Activated naive CD8-positive, alpha-beta T cell treated with anti-CD3 and anti-CD28 coated beads for 36 hours (primary cell): ENCODE measurements at regions not wholly inside any gene's neighbourhood (a gene's known extent, or its start where the extent isn't known, plus 50 kb on each side); places are given as distances from the start of the nearest gene placed in this dataset.

ENCODE experiments used
- DNase-seq: peaks from one replicate; pipeline ENCODE4 v3.0.0; 2021
- H3K27ac Mint-ChIP-seq: one replicate; pipeline ENCODE4 v1.8.0; 2022; ENCODE audit warnings: mild to moderate bottlenecking, moderate library complexity, mixed read lengths
- H3K27me3 Mint-ChIP-seq: one replicate; pipeline ENCODE4 v1.8.0; 2022; ENCODE audit warnings: mild to moderate bottlenecking, mixed read lengths
- H3K36me3 Mint-ChIP-seq: one replicate; pipeline ENCODE4 v1.8.0; 2021; ENCODE audit warnings: mild to moderate bottlenecking, mixed read lengths
- H3K4me1 Mint-ChIP-seq: one replicate; pipeline ENCODE4 v1.8.0; 2021; ENCODE audit warnings: mixed read lengths
- H3K4me3 Mint-ChIP-seq: one replicate; pipeline ENCODE4 v1.8.0; 2022; ENCODE audit warnings: mild to moderate bottlenecking, moderate library complexity, mixed read lengths
- H3K9me3 Mint-ChIP-seq: one replicate; pipeline ENCODE4 v1.8.0; 2022; ENCODE audit warnings: mixed read lengths

DNA sequence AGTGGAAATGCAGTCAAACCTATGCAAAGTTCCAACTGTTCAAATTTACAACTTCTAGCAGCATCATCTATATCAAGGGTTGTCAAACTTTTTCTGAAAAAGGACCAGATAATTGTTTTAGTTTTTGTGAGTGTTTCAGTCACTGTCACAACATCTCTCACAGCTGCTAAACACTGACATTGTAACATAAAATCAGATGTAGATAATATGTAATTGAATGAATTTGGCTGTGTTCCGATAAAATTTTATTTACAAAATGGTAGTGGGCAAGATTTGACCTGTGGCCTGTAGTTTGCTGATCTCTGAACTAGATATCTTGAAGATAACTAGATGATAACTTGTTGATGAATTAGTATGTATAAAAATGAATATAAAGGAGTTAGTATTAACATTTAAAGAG lies 1679.1 kb upstream of the PCDH20 start:
- Mint-ChIP-seq H3K27me3 (no peaks in the 10 kb centered on the region), H3K9me3 (peaks cover 2% of the 10 kb centered on the region), H3K4me1 (no peaks in the 10 kb centered on the region), H3K27ac (no peak overlapping the region), H3K4me3 (no peak overlapping the region), H3K36me3 (no peaks in the 10 kb centered on the region)
- no peak for DNase-seq

DNA sequence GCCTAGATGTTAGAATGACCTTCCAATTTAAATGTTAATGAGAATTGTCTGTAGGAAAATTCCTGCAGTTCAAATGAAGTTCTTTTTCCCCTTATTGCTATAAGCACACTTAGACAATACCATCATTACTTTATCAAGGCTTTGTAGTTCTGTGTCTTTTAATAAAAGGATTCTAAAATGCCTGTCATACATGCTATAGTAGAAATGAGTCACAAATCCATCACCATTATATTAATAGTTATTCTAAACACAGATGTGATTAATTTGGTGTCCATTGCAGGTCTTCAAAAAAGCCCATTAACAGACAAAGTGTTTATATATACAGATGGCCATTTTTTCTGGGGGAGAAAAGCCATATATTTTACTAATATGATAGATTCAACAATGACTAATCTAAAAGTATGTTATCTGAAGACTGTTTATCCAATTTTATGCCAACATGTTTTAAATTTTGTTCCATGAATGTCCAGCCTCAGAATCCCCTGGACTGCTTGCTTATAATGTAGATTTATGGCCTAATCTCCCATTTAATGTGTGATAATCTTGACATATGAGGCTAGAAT lies 1678.3 kb upstream of the PCDH20 start:
- Mint-ChIP-seq H3K36me3 (no peaks in the 10 kb centered on the region), H3K27ac (no peak overlapping the region), H3K27me3 (no peaks in the 10 kb centered on the region), H3K9me3 (no peaks in the 10 kb centered on the region), H3K4me1 (no peaks in the 10 kb centered on the region), H3K4me3 (no peak overlapping the region)
- no peak for DNase-seq

DNA sequence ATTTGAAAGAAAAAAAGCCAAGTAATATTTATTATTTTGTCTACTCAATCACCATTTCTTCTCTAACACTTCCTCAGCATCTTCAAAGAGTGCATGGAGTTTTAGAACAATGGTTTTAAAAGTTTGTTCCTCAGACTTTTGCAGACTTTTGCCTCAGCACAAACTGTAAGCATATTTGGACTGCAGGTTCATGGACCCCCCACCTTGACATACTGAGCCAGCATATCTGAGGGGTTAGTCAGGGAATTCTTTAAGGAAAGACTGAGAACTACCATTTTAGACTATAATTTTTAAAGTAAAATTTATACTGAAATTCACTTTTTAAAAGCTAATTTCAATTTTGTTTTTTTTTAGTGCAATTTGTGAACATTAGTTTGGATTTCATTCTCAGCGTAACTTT lies 1676.8 kb upstream of the PCDH20 start:
- no peak for DNase-seq
- H3K36me3 Mint-ChIP-seq = no peaks in the 10 kb centered on the region
- no peaks in the 10 kb centered on the region for H3K4me1 Mint-ChIP-seq
- no peaks in the 10 kb centered on the region for H3K9me3 Mint-ChIP-seq
- no peaks in the 10 kb centered on the region for H3K27me3 Mint-ChIP-seq
- no peak overlapping the region for H3K4me3 Mint-ChIP-seq
- H3K27ac Mint-ChIP-seq = no peak overlapping the region

DNA sequence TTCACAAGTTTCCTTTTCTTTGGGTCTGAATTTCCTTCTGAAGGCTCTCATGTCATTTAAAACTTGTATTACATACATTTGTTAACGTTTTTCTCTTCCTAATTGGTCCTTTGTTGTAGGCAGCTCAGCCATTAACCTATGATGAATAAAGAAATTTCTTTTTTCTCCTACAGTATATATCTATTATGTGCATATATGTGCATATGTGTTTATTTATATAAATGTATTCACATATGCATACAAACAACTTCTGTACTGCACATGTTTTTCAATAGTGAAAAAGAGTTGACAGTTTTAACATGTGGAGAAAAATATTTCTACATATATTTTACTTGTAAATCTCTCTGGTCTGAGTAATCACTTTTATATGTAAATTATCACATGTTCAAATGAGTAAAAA lies 1674.9 kb upstream of the PCDH20 start:
- no peaks in the 10 kb centered on the region for H3K36me3 Mint-ChIP-seq
- H3K4me1 Mint-ChIP-seq = no peaks in the 10 kb centered on the region
- no peak overlapping the region for H3K4me3 Mint-ChIP-seq
- H3K9me3 Mint-ChIP-seq = no peaks in the 10 kb centered on the region
- H3K27me3 Mint-ChIP-seq = no peaks in the 10 kb centered on the region
- no peak overlapping the region for H3K27ac Mint-ChIP-seq
- DNase-seq = no peak

DNA sequence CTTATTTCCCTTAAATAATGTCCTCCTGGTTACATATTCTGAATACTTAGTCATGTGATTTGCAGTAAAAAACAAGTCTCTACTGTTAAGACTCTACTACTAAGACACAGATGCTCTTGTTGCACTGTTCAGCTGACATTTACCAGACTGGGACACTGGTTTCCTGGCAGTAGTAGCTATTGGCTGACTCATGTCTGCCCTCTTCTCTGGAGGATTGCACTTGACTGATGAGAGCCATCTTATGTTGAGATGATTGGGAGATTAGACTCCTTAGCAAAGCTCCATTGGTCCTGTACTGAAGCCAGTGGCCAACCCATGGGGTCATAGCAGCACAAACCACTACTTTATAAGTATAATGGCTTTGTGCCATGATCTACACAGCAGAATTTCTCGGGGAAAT lies 1672.6 kb upstream of the PCDH20 start:
- Mint-ChIP-seq H3K4me3 (no peak overlapping the region), H3K9me3 (no peaks in the 10 kb centered on the region), H3K36me3 (no peaks in the 10 kb centered on the region), H3K4me1 (no peaks in the 10 kb centered on the region), H3K27ac (no peak overlapping the region), H3K27me3 (no peaks in the 10 kb centered on the region)
- DNase-seq = no peak

DNA sequence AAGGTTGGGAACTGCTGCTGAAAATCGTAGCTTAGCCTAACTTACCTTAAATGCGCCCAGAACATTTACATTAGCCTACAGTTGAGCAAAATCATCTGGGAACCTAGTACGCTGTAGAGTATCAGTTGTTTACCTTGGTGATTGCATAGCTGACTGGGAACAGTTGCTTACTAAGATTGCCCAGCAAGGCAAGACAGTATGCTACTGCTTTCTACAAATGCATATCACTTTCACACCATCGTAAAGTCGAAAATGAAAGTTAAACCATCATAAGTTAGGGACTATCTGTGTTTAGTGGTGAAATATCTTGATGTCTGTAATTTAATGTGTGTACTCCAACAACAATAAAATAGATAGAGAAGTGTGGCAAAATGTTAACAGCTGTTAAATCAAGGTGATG lies 1670.6 kb upstream of the PCDH20 start:
- no peak for DNase-seq
- Mint-ChIP-seq H3K4me3 (no peak overlapping the region), H3K9me3 (peaks cover 3% of the 10 kb centered on the region), H3K36me3 (no peaks in the 10 kb centered on the region), H3K27me3 (no peaks in the 10 kb centered on the region), H3K27ac (no peak overlapping the region), H3K4me1 (no peaks in the 10 kb centered on the region)

DNA sequence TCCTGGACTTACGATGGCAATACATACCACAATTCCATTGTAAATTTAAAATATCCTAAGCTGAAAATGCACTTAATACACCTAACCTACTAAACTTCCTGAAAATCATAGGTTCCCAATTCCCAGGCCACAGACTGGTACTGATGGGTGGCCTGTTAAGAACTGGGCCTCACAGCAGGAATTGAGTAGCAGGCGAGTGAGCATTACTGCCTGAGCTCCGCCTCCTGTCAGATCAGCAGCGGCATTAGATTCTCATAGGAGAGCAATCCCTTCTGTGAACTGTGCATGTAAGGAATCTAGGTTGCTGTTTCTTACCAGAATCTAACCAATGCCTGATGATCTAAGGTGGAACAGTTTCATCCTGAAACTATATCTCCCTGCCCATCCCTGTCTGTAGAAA lies 1670.2 kb upstream of the PCDH20 start:
- Mint-ChIP-seq H3K27me3 (no peaks in the 10 kb centered on the region), H3K4me3 (no peak overlapping the region), H3K27ac (no peak overlapping the region), H3K4me1 (no peaks in the 10 kb centered on the region), H3K9me3 (peaks cover 5% of the 10 kb centered on the region), H3K36me3 (no peaks in the 10 kb centered on the region)
- no peak for DNase-seq

DNA sequence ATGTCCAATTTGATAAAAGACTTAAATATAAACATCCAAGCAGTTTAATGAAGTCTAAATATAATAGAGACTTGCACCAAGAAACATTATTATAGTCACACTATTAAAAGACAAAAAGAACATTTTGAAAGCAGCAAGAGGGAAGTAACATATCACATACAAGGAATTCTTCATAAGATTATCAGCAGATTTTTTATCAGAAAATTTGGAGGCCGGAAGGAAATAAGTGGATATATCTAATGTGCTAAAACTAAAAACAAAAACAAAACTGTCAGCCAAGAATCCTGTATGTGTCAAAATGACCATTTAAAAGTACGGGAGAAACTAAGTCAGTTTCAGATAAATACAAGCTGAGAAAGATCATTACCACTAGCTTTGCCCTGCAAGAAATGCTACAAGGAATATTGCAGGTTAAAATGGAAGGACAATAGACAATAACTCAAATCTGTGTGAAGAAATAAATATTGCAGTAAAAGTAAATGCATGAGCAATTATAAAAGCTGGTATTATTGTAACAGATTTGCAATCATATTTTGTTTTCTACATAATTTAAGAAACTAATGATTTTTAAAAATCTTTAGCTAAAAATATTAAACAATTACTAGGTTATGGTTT lies 1665.9 kb upstream of the PCDH20 start:
- Mint-ChIP-seq H3K36me3 (no peaks in the 10 kb centered on the region), H3K27me3 (no peaks in the 10 kb centered on the region), H3K4me1 (no peaks in the 10 kb centered on the region), H3K27ac (no peak overlapping the region), H3K4me3 (no peak overlapping the region), H3K9me3 (peaks cover 8% of the 10 kb centered on the region)
- DNase-seq = no peak

DNA sequence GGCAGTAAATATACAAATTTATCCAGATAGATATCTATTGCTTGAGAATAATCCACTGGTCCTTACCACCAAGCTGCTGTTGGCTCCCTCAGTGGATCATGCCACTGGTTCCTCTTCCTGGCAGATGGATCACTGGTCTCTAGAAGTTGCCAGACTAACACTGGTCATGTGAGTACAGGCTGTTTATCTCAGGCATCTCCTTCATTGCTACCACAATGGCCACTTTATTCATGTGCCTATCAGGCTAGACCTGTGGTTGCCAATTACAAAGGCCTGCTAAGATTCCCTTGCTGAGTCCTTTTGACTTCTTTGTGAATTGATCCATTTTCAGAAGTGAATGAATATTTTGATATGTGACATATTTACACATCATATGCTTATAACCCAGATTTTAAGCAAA lies 1659.5 kb upstream of the PCDH20 start:
- Mint-ChIP-seq H3K9me3 (peaks cover 6% of the 10 kb centered on the region), H3K27ac (no peak overlapping the region), H3K4me3 (no peak overlapping the region), H3K27me3 (no peaks in the 10 kb centered on the region), H3K36me3 (no peaks in the 10 kb centered on the region), H3K4me1 (no peaks in the 10 kb centered on the region)
- DNase-seq = no peak

DNA sequence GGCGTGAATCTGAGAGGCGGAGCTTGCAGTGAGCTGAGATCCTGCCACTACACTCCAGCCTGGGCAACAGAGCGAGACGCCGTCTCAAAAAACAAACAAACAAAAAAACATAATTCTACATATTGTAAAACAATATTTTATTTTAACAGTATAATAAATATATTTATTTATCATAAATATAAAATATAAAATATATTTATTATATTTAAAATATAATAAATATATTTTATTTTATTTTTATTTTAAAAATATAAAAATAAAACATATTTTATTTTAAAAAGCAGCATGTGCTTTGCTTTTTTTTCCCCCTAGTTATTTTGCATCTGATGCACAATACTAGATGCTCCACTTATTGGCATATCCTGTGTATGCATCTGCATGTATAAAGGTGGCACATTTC lies 1634.6 kb upstream of the PCDH20 start:
- no peak for DNase-seq
- Mint-ChIP-seq H3K27ac (no peak overlapping the region), H3K9me3 (peaks cover 6% of the 10 kb centered on the region), H3K4me3 (no peak overlapping the region), H3K27me3 (no peaks in the 10 kb centered on the region), H3K4me1 (no peaks in the 10 kb centered on the region), H3K36me3 (no peaks in the 10 kb centered on the region)

DNA sequence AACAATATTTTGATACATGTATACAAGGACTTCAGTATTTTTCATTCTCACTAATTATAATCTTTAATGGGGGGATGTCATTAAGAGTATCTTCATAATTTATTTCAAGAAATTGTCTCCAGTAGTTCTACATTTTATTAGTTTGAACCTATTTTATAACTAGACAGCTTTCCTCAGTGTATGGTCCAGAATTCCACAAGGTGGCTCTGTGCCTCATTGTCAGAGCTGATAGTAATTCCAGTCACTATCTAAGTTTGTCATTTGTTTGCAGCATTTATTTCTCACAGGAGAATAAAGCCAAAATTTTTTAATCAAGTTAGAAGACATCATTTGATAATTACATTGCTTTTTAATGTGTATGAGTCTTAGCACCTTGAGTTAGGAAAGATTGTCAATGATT lies 1633.0 kb upstream of the PCDH20 start:
- Mint-ChIP-seq H3K36me3 (no peaks in the 10 kb centered on the region), H3K4me3 (no peak overlapping the region), H3K9me3 (peaks cover 6% of the 10 kb centered on the region), H3K27me3 (no peaks in the 10 kb centered on the region), H3K27ac (no peak overlapping the region), H3K4me1 (no peaks in the 10 kb centered on the region)
- no peak for DNase-seq

DNA sequence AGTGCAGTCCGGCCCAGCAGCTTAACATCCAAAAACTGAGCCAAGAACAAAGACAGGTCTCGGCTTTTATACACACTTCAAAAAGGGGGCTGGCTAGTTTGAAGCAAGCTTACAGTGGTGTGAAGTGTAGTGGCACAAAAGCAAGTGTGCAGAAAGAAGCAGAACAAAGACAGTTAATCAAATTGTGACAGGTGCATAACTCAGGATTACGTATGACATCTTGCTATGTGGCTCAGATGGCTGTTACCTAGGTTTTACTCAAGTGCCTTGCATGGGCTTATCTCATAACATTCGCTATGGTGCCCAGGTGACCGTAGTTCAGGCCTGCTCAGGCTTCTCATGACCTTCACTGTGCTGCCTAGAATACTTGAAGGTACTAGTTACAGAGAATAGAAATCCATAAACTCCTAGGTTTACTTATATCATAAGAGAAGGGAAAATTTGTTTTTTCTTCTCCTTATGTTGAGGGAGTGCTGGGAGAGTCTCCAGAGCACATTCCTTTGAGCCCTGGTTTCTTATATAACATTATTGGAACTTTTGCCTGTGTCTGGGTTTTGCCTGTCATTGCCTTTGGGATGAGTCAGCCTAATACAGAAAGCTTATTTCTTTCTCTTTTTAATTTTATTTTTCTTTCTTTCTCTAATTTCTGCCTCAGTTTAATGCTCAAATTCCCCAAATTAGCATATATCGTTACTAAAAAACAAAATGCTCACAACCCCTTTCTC lies 1629.1 kb upstream of the PCDH20 start:
- H3K36me3 Mint-ChIP-seq = no peaks in the 10 kb centered on the region
- peaks cover 9% of the 10 kb centered on the region for H3K9me3 Mint-ChIP-seq
- H3K4me1 Mint-ChIP-seq = no peaks in the 10 kb centered on the region
- H3K27me3 Mint-ChIP-seq = no peaks in the 10 kb centered on the region
- no peak for DNase-seq
- H3K4me3 Mint-ChIP-seq = no peak overlapping the region
- no peak overlapping the region for H3K27ac Mint-ChIP-seq

DNA sequence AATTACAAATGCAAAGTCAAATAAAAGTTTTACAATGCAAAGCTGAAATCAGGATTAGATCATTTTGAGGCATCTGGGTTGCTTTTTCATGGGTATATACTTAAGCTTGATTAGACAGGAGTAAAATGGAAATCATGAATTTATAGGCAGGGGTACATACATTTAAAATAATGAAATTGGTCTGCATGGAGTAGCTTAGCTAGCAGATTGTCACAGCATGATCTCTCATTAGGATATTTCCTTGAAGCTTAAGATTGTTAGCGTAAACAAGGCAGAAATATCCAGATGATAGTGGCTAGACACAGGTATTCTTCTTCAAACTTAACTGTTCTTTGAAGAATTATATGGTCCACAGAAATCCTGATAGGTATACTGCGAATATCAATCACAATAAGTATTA lies 1627.0 kb upstream of the PCDH20 start:
- peaks cover 11% of the 10 kb centered on the region for H3K9me3 Mint-ChIP-seq
- H3K27me3 Mint-ChIP-seq = no peaks in the 10 kb centered on the region
- DNase-seq = no peak
- no peaks in the 10 kb centered on the region for H3K36me3 Mint-ChIP-seq
- H3K4me1 Mint-ChIP-seq = no peaks in the 10 kb centered on the region
- H3K4me3 Mint-ChIP-seq = no peak overlapping the region
- H3K27ac Mint-ChIP-seq = no peak overlapping the region

DNA sequence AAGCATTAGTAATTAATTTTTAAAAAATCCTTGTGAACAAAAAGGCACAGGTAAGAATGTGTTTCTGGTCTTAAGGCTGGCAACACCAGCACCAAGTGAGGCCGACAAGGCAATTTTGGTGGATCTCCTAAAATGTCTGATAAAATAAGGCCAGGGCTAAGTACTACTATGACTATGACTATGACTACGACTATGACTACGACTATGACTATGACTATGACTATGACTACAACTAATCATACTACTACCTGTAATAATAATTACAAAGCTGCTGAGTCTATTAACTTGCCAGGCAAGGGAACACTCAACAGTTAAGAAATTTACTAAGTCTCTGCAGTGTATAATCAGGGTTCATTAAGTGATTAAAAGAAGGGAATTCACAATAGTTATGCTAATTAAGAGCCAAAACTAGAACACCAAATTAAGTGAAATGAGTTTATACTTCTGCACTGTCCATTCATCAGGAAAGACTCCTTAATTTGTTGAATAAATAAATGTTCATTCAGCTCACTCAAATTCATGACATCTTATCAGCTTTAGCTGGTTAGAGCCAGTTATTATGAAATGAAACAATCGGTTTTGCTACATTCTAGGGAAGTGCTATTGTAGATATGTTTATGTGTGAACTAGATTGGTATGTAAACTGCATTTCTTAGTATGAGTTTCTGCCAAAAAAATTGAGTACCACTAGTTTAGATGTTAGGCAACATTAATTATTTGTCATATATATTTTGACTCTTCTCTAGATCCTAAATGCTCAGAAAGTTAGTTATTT lies 1626.2 kb upstream of the PCDH20 start:
- no peak for DNase-seq
- no peak overlapping the region for H3K4me3 Mint-ChIP-seq
- no peaks in the 10 kb centered on the region for H3K27me3 Mint-ChIP-seq
- H3K27ac Mint-ChIP-seq = no peak overlapping the region
- no peaks in the 10 kb centered on the region for H3K4me1 Mint-ChIP-seq
- H3K9me3 Mint-ChIP-seq = peaks cover 11% of the 10 kb centered on the region
- H3K36me3 Mint-ChIP-seq = no peaks in the 10 kb centered on the region

DNA sequence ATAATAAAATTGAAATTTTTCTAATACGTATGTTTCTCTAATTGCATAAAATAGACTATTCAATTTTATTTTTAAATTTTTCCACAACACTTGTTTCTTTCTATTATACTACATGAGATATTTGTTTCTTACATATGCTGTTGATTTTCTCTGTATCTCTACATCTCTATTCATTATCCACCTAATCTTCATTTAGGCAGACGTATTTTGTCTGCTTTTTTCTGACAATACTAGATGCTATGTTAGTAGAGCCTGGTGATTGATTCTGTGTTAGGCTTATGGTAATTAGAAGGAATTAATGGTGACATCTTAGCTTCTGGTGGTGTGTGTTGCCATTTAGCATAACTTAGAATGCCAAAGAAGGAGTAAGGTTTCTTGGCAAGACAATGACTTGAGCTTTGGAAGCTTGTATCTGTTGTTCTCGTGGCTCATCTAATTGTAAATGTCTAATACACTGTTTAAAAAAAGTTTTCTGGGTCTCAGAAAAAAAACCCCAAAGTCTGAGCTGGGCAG lies 1610.7 kb upstream of the PCDH20 start:
- H3K36me3 Mint-ChIP-seq = no peaks in the 10 kb centered on the region
- peaks cover 4% of the 10 kb centered on the region for H3K27me3 Mint-ChIP-seq
- DNase-seq = no peak
- peaks cover 1% of the 10 kb centered on the region for H3K9me3 Mint-ChIP-seq
- H3K27ac Mint-ChIP-seq = no peak overlapping the region
- H3K4me1 Mint-ChIP-seq = no peaks in the 10 kb centered on the region
- no peak overlapping the region for H3K4me3 Mint-ChIP-seq
